Spleen (tissue), 7 donors: ENCODE measurements at regions not wholly inside any gene's neighbourhood (a gene's known extent, or its start where the extent isn't known, plus 50 kb on each side); places are given as distances from the start of the nearest gene placed in this dataset.

Experiments
- CTCF ChIP-seq, 11 experiments: fragments of 200-600 bp in 7 of 11; fragments of 450-650 bp in 4 of 11; sonication (generic) in 4 of 11; IDR thresholded peaks in 8 of 11; conservative IDR thresholded peaks in 3 of 11; 1 replicate in 7 of 11; 2 replicates in 4 of 11; pipeline versions ENCODE4 v1.4.0 to v1.8.0; 2016 to 2021; ENCODE audit warnings: antibody characterized with exemption in 11 of 11, inconsistent platforms in 4 of 11, mild to moderate bottlenecking in 1 of 11
- POLR2A ChIP-seq, 3 donors: fragments of 450-650 bp; IDR thresholded peaks; one replicate each; pipeline ENCODE4 v1.5.1; 2017; ENCODE audit warnings: antibody characterized with exemption in 3 of 3, mild to moderate bottlenecking in 1 of 3
- POLR2AphosphoS5 ChIP-seq, 3 donors: sonication (generic); formaldehyde crosslinking; IDR thresholded peaks; one replicate each; pipeline ENCODE4 v1.5.1; 2017; ENCODE audit warnings: antibody characterized with exemption in 3 of 3
- donor health status: DM: no; HTN: no; CAD: no; lungs with moderate emphysema.
- donor health status: DM: no; HTN: no; CAD: no.
- donor health status: DM: no; HTN: no; CAD: no.

DNA sequence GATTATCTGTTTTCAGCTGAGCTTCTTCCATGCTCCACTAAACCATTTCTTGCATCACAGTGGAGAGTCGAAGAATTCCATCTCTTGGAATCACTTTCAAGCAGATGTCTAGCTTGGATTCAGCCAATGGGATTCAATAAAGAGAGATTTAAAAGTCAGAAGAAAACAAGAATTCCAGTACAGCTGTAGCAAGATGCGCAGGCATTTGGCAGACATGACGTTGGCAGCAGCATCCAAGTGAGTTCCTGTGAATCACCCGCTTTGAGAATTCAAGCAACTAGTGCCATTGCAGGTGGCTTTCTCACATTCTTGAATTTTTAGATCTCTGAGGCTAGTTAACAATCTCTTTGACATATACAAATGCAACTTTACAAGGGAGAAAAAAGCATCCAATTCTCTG, 467.0 kb downstream of the CDH10 start:
- no peak for TF ChIP-seq CTCF (IDR thresholded peaks at IDR 0.05 in 8 of 11, conservative IDR thresholded peaks at IDR 0.05 in 3 of 11)
- TF ChIP-seq POLR2A (IDR thresholded peaks at IDR 0.05) = no peak
- TF ChIP-seq POLR2AphosphoS5 (IDR thresholded peaks at IDR 0.05) = no peak
